ENCODE measurements at regions not wholly inside any gene's neighbourhood (a gene's known extent, or its start where the extent isn't known, plus 50 kb on each side); places are given as distances from the start of the nearest gene placed in this dataset.
A peak's percentile ranks its signal among the peaks of the same experiment; 100 is the strongest.

GRCh38 chr10:8993864-8994263, 939.4 kb downstream of the GATA3 start:
- TF ChIP-seq CTCF (IDR thresholded peaks at IDR 0.05; ENCODE audit: low read depth, low read length, missing input control) = no peak
- no peak for TF ChIP-seq FOXA1 (IDR thresholded peaks at IDR 0.05)
- no peak for TF ChIP-seq SP1 (IDR thresholded peaks at IDR 0.05)
- TF ChIP-seq, protein P1, sequence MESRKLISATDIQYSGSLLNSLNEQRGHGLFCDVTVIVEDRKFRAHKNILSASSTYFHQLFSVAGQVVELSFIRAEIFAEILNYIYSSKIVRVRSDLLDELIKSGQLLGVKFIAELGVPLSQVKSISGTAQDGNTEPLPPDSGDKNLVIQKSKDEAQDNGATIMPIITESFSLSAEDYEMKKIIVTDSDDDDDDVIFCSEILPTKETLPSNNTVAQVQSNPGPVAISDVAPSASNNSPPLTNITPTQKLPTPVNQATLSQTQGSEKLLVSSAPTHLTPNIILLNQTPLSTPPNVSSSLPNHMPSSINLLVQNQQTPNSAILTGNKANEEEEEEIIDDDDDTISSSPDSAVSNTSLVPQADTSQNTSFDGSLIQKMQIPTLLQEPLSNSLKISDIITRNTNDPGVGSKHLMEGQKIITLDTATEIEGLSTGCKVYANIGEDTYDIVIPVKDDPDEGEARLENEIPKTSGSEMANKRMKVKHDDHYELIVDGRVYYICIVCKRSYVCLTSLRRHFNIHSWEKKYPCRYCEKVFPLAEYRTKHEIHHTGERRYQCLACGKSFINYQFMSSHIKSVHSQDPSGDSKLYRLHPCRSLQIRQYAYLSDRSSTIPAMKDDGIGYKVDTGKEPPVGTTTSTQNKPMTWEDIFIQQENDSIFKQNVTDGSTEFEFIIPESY (IDR thresholded peaks at IDR 0.05) = no peak
- TF ChIP-seq ATF3 (IDR thresholded peaks at IDR 0.05) = no peak
- TF ChIP-seq TAF1 (conservative IDR thresholded peaks at IDR 0.05) = no peak
- TF ChIP-seq RAD21 (IDR thresholded peaks at IDR 0.05) = peak; percentile 31 to 35
- TF ChIP-seq, protein P2, sequence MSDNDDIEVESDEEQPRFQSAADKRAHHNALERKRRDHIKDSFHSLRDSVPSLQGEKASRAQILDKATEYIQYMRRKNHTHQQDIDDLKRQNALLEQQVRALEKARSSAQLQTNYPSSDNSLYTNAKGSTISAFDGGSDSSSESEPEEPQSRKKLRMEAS (IDR thresholded peaks at IDR 0.05) = no peak
- TF ChIP-seq, protein P3, sequence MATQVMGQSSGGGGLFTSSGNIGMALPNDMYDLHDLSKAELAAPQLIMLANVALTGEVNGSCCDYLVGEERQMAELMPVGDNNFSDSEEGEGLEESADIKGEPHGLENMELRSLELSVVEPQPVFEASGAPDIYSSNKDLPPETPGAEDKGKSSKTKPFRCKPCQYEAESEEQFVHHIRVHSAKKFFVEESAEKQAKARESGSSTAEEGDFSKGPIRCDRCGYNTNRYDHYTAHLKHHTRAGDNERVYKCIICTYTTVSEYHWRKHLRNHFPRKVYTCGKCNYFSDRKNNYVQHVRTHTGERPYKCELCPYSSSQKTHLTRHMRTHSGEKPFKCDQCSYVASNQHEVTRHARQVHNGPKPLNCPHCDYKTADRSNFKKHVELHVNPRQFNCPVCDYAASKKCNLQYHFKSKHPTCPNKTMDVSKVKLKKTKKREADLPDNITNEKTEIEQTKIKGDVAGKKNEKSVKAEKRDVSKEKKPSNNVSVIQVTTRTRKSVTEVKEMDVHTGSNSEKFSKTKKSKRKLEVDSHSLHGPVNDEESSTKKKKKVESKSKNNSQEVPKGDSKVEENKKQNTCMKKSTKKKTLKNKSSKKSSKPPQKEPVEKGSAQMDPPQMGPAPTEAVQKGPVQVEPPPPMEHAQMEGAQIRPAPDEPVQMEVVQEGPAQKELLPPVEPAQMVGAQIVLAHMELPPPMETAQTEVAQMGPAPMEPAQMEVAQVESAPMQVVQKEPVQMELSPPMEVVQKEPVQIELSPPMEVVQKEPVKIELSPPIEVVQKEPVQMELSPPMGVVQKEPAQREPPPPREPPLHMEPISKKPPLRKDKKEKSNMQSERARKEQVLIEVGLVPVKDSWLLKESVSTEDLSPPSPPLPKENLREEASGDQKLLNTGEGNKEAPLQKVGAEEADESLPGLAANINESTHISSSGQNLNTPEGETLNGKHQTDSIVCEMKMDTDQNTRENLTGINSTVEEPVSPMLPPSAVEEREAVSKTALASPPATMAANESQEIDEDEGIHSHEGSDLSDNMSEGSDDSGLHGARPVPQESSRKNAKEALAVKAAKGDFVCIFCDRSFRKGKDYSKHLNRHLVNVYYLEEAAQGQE (IDR thresholded peaks at IDR 0.05) = no peak
- no peak for TF ChIP-seq EGR1 (IDR thresholded peaks at IDR 0.05; ENCODE audit: low read depth in 2 of 2)
- no peak for TF ChIP-seq GABPA (IDR thresholded peaks at IDR 0.05 in 1 of 2, conservative IDR thresholded peaks at IDR 0.05 in 1 of 2)
